NCI-H1105 (cell line): ENCODE measurements at regions not wholly inside any gene's neighbourhood (a gene's known extent, or its start where the extent isn't known, plus 50 kb on each side); places are given as distances from the start of the nearest gene placed in this dataset.

ENCODE experiments used
- DNase-seq: peaks from one replicate; lab custom pipeline; 2025; lab: John Stamatoyannopoulos, UW

GRCh38 chr4:13182133-13182532 lies 302.0 kb downstream of the RAB28 start:
- DNase-seq: no peak

- DNase-seq: no peak
These were observed 302.5 kb downstream of the RAB28 start for GRCh38 chr4:13181681-13182080.

- no peak for DNase-seq
These were observed 303.4 kb downstream of the RAB28 start for GRCh38 chr4:13180701-13181100.

GRCh38 chr4:13178621-13179020 lies 305.5 kb downstream of the RAB28 start:
- DNase-seq: no peak

- DNase-seq: no peak
These were observed 307.4 kb downstream of the RAB28 start for GRCh38 chr4:13176741-13177142.

- no peak for DNase-seq
These were observed 309.2 kb downstream of the RAB28 start for GRCh38 chr4:13174926-13175325.

GRCh38 chr4:13174001-13174400 lies 310.1 kb downstream of the RAB28 start:
- DNase-seq: no peak

GRCh38 chr4:13171292-13172057 lies 312.7 kb downstream of the RAB28 start:
- no peak for DNase-seq

- DNase-seq: no peak
These were observed 314.2 kb downstream of the RAB28 start for GRCh38 chr4:13169731-13170525.

GRCh38 chr4:13168326-13168725 lies 315.8 kb downstream of the RAB28 start:
- no peak for DNase-seq

- DNase-seq: no peak
These were observed 317.9 kb downstream of the RAB28 start for GRCh38 chr4:13166214-13166613.

- DNase-seq: no peak
These were observed 319.3 kb downstream of the RAB28 start for GRCh38 chr4:13164783-13165331.

- DNase-seq: no peak
These were observed 321.3 kb downstream of the RAB28 start for GRCh38 chr4:13162886-13163285.

GRCh38 chr4:13160920-13161319 lies 323.2 kb downstream of the RAB28 start:
- DNase-seq: no peak

- no peak for DNase-seq
These were observed 325.0 kb downstream of the RAB28 start for GRCh38 chr4:13159041-13159620.

GRCh38 chr4:13151194-13151593 lies 332.9 kb downstream of the RAB28 start:
- DNase-seq: no peak

GRCh38 chr4:13143222-13144070 lies 340.7 kb downstream of the RAB28 start:
- DNase-seq: no peak

GRCh38 chr4:13142726-13143125 lies 341.4 kb downstream of the RAB28 start:
- DNase-seq: no peak

GRCh38 chr4:13142191-13142590 lies 341.9 kb downstream of the RAB28 start:
- no peak for DNase-seq

- no peak for DNase-seq
These were observed 346.8 kb downstream of the RAB28 start for GRCh38 chr4:13137390-13137789.

- no peak for DNase-seq
These were observed 350.4 kb downstream of the RAB28 start for GRCh38 chr4:13133700-13134099.

GRCh38 chr4:13130848-13131247 lies 353.3 kb downstream of the RAB28 start:
- no peak for DNase-seq
